ENCODE measurements at regions not wholly inside any gene's neighbourhood (a gene's known extent, or its start where the extent isn't known, plus 50 kb on each side); places are given as distances from the start of the nearest gene placed in this dataset.

GRCh38 chr11:119885861-119886567 is 157.0 kb upstream of the NECTIN1 start:
- Histone ChIP-seq H3K79me2 (no peaks in the 10 kb centered on the region), H4K20me1 (ENCODE audit: insufficient read depth, poor library complexity, severe bottlenecking) (no peaks in the 10 kb centered on the region), H3K27ac (no peak overlapping the region), H3K4me3 (no peak overlapping the region), H3K27me3 (no peaks in the 10 kb centered on the region), H3K9me3 (ENCODE audit: low read depth) (no peaks in the 10 kb centered on the region), H3K9me2 (replicated peaks; ENCODE audit: insufficient read depth) (no peaks in the 10 kb centered on the region), H3K4me1 (ENCODE audit: insufficient read depth) (no peaks in the 10 kb centered on the region), H2AFZ (no peak overlapping the region), H3K36me3 (replicated peaks; ENCODE audit: insufficient read depth, low read depth) (no peaks in the 10 kb centered on the region), H3K4me2 (no peak overlapping the region)
- no peak for DNase-seq (ENCODE audit: low spot score)
- no peak for TF ChIP-seq EZH2phosphoT487 (IDR thresholded peaks at IDR 0.05; ENCODE audit: low read depth, severe bottlenecking, unreplicated experiment)
- TF ChIP-seq EZH2 (IDR thresholded peaks at IDR 0.05; ENCODE audit: borderline replicate concordance) = no peak
- no peak for TF ChIP-seq CTCF (IDR thresholded peaks at IDR 0.05; ENCODE audit: poor library complexity)
- 87% methylated on average over 4 of the region's 5 CpGs for WGBS (ENCODE audit: low lambda C conversion rate, missing lambda C conversion rate)

- DNase-seq (ENCODE audit: low spot score) = no peak
- Histone ChIP-seq H3K4me3 (no peak overlapping the region), H3K4me2 (no peak overlapping the region), H3K9me2 (replicated peaks; ENCODE audit: insufficient read depth) (no peaks in the 10 kb centered on the region), H3K27ac (no peak overlapping the region), H3K9me3 (ENCODE audit: low read depth) (no peaks in the 10 kb centered on the region), H3K36me3 (replicated peaks; ENCODE audit: insufficient read depth, low read depth) (no peaks in the 10 kb centered on the region), H3K79me2 (no peaks in the 10 kb centered on the region), H3K27me3 (no peaks in the 10 kb centered on the region), H2AFZ (no peak overlapping the region), H4K20me1 (ENCODE audit: insufficient read depth, poor library complexity, severe bottlenecking) (no peaks in the 10 kb centered on the region), H3K4me1 (ENCODE audit: insufficient read depth) (no peaks in the 10 kb centered on the region)
- no peak for TF ChIP-seq EZH2phosphoT487 (IDR thresholded peaks at IDR 0.05; ENCODE audit: low read depth, severe bottlenecking, unreplicated experiment)
- TF ChIP-seq EZH2 (IDR thresholded peaks at IDR 0.05; ENCODE audit: borderline replicate concordance) = no peak
- no peak for TF ChIP-seq CTCF (IDR thresholded peaks at IDR 0.05; ENCODE audit: poor library complexity)
- WGBS (ENCODE audit: low lambda C conversion rate, missing lambda C conversion rate) = 68% methylated on average over 5 of the region's 5 CpGs
These were observed 156.1 kb upstream of the NECTIN1 start for GRCh38 chr11:119885067-119885466.

GRCh38 chr11:119882316-119882715 is 153.3 kb upstream of the NECTIN1 start:
- Histone ChIP-seq H3K79me2 (no peaks in the 10 kb centered on the region), H4K20me1 (ENCODE audit: insufficient read depth, poor library complexity, severe bottlenecking) (no peaks in the 10 kb centered on the region), H3K4me1 (ENCODE audit: insufficient read depth) (no peaks in the 10 kb centered on the region), H3K27me3 (no peaks in the 10 kb centered on the region), H3K4me2 (no peak overlapping the region), H3K9me3 (ENCODE audit: low read depth) (no peaks in the 10 kb centered on the region), H3K27ac (no peak overlapping the region), H3K9me2 (replicated peaks; ENCODE audit: insufficient read depth) (no peaks in the 10 kb centered on the region), H2AFZ (no peak overlapping the region), H3K4me3 (no peak overlapping the region), H3K36me3 (replicated peaks; ENCODE audit: insufficient read depth, low read depth) (no peaks in the 10 kb centered on the region)
- 82% methylated on average over 4 of the region's 4 CpGs for WGBS (ENCODE audit: low lambda C conversion rate, missing lambda C conversion rate)
- DNase-seq (ENCODE audit: low spot score) = no peak
- TF ChIP-seq EZH2phosphoT487 (IDR thresholded peaks at IDR 0.05; ENCODE audit: low read depth, severe bottlenecking, unreplicated experiment) = no peak
- TF ChIP-seq EZH2 (IDR thresholded peaks at IDR 0.05; ENCODE audit: borderline replicate concordance) = no peak
- no peak for TF ChIP-seq CTCF (IDR thresholded peaks at IDR 0.05; ENCODE audit: poor library complexity)

Measured in hepatocyte (in vitro differentiated cells).